ENCODE measurements at regions not wholly inside any gene's neighbourhood (a gene's known extent, or its start where the extent isn't known, plus 50 kb on each side); places are given as distances from the start of the nearest gene placed in this dataset.

- no peak overlapping the region for H2AFZ ChIP-seq (ENCODE audit: low read length)
- H3K4me2 ChIP-seq (ENCODE audit: low read length): no peak overlapping the region
- H4K20me1 ChIP-seq (ENCODE audit: insufficient read depth, low read length): no peaks in the 10 kb centered on the region
- POLR2A ChIA-PET: no interaction called here
- H3K79me2 ChIP-seq (ENCODE audit: insufficient read depth, low read depth, low read length): no peaks in the 10 kb centered on the region
- H3K9me2 ChIP-seq (ENCODE audit: insufficient read depth, low read length): no peaks in the 10 kb centered on the region
- H3K4me3 ChIP-seq (ENCODE audit: low read depth, low read length, poor library complexity, severe bottlenecking): no peak overlapping the region
- TF ChIP-seq, protein P1, sequence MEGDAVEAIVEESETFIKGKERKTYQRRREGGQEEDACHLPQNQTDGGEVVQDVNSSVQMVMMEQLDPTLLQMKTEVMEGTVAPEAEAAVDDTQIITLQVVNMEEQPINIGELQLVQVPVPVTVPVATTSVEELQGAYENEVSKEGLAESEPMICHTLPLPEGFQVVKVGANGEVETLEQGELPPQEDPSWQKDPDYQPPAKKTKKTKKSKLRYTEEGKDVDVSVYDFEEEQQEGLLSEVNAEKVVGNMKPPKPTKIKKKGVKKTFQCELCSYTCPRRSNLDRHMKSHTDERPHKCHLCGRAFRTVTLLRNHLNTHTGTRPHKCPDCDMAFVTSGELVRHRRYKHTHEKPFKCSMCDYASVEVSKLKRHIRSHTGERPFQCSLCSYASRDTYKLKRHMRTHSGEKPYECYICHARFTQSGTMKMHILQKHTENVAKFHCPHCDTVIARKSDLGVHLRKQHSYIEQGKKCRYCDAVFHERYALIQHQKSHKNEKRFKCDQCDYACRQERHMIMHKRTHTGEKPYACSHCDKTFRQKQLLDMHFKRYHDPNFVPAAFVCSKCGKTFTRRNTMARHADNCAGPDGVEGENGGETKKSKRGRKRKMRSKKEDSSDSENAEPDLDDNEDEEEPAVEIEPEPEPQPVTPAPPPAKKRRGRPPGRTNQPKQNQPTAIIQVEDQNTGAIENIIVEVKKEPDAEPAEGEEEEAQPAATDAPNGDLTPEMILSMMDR (conservative IDR thresholded peaks at IDR 0.05; ENCODE audit: low read length): no peak
- no peak for TF ChIP-seq EZH2phosphoT487 (IDR thresholded peaks at IDR 0.05; ENCODE audit: borderline replicate concordance, low read depth, low read length)
- no TSS peak for BruUV-seq (replicated peaks)
- H3K36me3 ChIP-seq (ENCODE audit: insufficient read depth, low read length): no peaks in the 10 kb centered on the region
- no peaks in the 10 kb centered on the region for H3K4me1 ChIP-seq (ENCODE audit: insufficient read depth, low read length, poor library complexity, severe bottlenecking)
- no peak for DNase-seq (ENCODE audit: low spot score)
- H3K27ac ChIP-seq (ENCODE audit: low read depth, low read length, poor library complexity, severe bottlenecking): no peak overlapping the region
- CTCF ChIA-PET (ENCODE audit: unreplicated experiment): no interaction called here
- intact Hi-C loops (cut with micrococcal nuclease; ENCODE audit: unreplicated experiment): no loop called here
- H3K9me3 ChIP-seq (ENCODE audit: low read length): no peaks in the 10 kb centered on the region
Observed at GRCh38 chr3:124652009-124652408, 78.2 kb upstream of the UMPS start.

GRCh38 chr3:124653071-124653796 is 77.0 kb upstream of the UMPS start:
- CTCF ChIA-PET (ENCODE audit: unreplicated experiment): no interaction called here
- no peak overlapping the region for H2AFZ ChIP-seq (ENCODE audit: low read length)
- H3K4me1 ChIP-seq (ENCODE audit: insufficient read depth, low read length, poor library complexity, severe bottlenecking): no peaks in the 10 kb centered on the region
- no peak overlapping the region for H3K4me2 ChIP-seq (ENCODE audit: low read length)
- no peaks in the 10 kb centered on the region for H4K20me1 ChIP-seq (ENCODE audit: insufficient read depth, low read length)
- no peaks in the 10 kb centered on the region for H3K9me3 ChIP-seq (ENCODE audit: low read length)
- H3K27ac ChIP-seq (ENCODE audit: low read depth, low read length, poor library complexity, severe bottlenecking): no peak overlapping the region
- TF ChIP-seq, protein P1 (conservative IDR thresholded peaks at IDR 0.05; ENCODE audit: low read length): no peak
- no peak for TF ChIP-seq EZH2phosphoT487 (IDR thresholded peaks at IDR 0.05; ENCODE audit: borderline replicate concordance, low read depth, low read length)
- POLR2A ChIA-PET: no interaction called here
- H3K4me3 ChIP-seq (ENCODE audit: low read depth, low read length, poor library complexity, severe bottlenecking): no peak overlapping the region
- intact Hi-C loops (cut with micrococcal nuclease; ENCODE audit: unreplicated experiment): no loop called here
- H3K36me3 ChIP-seq (ENCODE audit: insufficient read depth, low read length): no peaks in the 10 kb centered on the region
- no peaks in the 10 kb centered on the region for H3K79me2 ChIP-seq (ENCODE audit: insufficient read depth, low read depth, low read length)
- DNase-seq (ENCODE audit: low spot score): no peak
- H3K9me2 ChIP-seq (ENCODE audit: insufficient read depth, low read length): no peaks in the 10 kb centered on the region
- no TSS peak for BruUV-seq (replicated peaks)

DNA sequence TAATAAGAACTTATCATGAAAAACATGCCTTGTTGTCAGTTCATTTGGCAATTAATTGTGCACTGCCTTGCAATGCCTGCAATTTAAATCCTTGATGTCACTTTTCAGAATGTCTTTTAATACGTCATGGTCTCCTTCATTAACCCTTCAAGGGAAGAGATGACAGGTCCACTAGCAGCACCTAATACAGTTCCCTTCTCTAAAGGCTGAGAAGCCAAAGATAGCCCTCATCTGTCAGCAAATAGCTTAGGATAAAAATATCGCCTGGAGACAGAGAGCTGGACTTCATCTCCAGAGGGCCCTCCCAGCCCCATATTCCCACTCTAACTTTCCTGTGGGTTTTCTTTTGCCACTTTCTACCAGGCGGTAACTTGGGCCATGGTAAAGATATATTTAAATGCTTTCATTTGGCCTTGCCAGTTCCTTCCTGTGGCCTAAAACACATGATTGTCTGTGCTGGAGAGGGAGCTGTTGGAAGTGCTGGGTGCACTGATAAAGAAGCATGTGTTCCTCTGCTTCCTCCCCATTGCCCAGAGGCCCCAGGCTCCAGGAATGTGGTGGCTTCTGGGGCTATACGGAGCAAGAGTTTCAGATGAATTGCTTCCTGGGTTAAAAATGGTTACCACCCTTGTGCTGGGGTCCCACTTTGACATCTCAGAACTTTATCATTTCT is 76.3 kb upstream of the UMPS start:
- Histone ChIP-seq H3K79me2 (ENCODE audit: insufficient read depth, low read depth, low read length) (no peaks in the 10 kb centered on the region), H3K4me3 (ENCODE audit: low read depth, low read length, poor library complexity, severe bottlenecking) (no peak overlapping the region), H3K4me2 (ENCODE audit: low read length) (no peak overlapping the region), H4K20me1 (ENCODE audit: insufficient read depth, low read length) (no peaks in the 10 kb centered on the region), H3K27ac (ENCODE audit: low read depth, low read length, poor library complexity, severe bottlenecking) (no peak overlapping the region), H3K4me1 (ENCODE audit: insufficient read depth, low read length, poor library complexity, severe bottlenecking) (no peaks in the 10 kb centered on the region), H3K9me3 (ENCODE audit: low read length) (no peaks in the 10 kb centered on the region), H3K36me3 (ENCODE audit: insufficient read depth, low read length) (no peaks in the 10 kb centered on the region), H2AFZ (ENCODE audit: low read length) (no peak overlapping the region), H3K9me2 (ENCODE audit: insufficient read depth, low read length) (no peaks in the 10 kb centered on the region)
- TF ChIP-seq EZH2phosphoT487 (IDR thresholded peaks at IDR 0.05; ENCODE audit: borderline replicate concordance, low read depth, low read length): no peak
- TF ChIP-seq, protein P1 (conservative IDR thresholded peaks at IDR 0.05; ENCODE audit: low read length): no peak
- DNase-seq (ENCODE audit: low spot score): no peak
- intact Hi-C loops (cut with micrococcal nuclease; ENCODE audit: unreplicated experiment): no loop called here
- BruUV-seq (replicated peaks): no TSS peak
- POLR2A ChIA-PET: no interaction called here
- CTCF ChIA-PET (ENCODE audit: unreplicated experiment): no interaction called here

All from OCI-LY7 (cell line).